ENCODE measurements at regions not wholly inside any gene's neighbourhood (a gene's known extent, or its start where the extent isn't known, plus 50 kb on each side); places are given as distances from the start of the nearest gene placed in this dataset.

DNA sequence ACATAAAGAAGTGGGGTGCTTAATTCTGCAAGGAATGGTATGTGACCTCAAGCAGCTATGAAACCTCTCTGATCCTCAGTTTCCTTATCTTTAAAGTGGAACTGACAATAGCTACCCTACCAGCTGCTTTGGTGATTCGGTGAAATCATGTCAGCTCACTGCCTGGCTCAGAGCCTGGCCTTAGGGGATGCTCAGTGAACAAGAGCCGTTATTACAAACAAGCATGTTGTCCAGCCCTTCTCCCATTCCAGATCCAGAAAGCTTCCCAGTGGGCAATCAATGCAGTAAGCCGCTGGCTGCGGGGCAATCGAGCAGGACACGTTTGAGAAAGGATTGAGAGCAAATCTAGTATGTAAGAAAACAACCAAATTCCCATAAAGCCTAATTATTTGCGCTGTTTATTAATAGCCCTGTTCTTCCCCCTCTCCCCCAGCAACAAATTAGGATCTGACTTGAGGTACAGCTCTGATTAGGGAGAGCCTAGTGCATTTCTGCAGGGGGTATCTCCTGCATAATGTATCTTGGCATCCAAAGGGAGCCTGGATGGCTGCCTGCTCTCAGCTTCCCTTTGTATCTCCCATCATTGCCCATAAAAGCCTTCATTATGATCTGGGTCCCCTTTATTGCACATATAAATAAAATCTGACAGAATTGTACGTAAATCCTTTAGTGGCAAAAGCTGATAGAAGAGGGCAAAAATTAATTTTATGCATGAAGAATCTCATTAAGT lies 371.4 kb downstream of the TMEM232 start:
- Histone ChIP-seq H4K91ac (replicated peaks; ENCODE audit: insufficient read length, low read length) (no peak overlapping the region), H3K27ac (ENCODE audit: low read depth, low read length) (no peak overlapping the region)
- no peak for FAIRE-seq
- TF ChIP-seq EZH2 (IDR thresholded peaks at IDR 0.05; ENCODE audit: low read depth, low read length, severe bottlenecking), result no peak
- no peak for TF ChIP-seq POLR2A (IDR thresholded peaks at IDR 0.05; ENCODE audit: control extremely low read depth in 1 of 2, low read depth in 2 of 2, low read length in 2 of 2)
- TF ChIP-seq, protein P1, sequence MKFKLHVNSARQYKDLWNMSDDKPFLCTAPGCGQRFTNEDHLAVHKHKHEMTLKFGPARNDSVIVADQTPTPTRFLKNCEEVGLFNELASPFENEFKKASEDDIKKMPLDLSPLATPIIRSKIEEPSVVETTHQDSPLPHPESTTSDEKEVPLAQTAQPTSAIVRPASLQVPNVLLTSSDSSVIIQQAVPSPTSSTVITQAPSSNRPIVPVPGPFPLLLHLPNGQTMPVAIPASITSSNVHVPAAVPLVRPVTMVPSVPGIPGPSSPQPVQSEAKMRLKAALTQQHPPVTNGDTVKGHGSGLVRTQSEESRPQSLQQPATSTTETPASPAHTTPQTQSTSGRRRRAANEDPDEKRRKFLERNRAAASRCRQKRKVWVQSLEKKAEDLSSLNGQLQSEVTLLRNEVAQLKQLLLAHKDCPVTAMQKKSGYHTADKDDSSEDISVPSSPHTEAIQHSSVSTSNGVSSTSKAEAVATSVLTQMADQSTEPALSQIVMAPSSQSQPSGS (IDR thresholded peaks at IDR 0.05; ENCODE audit: low read length), result no peak
- TF ChIP-seq SP4 (IDR thresholded peaks at IDR 0.05; ENCODE audit: low read length), result no peak
- no peak for TF ChIP-seq SIRT6 (IDR thresholded peaks at IDR 0.05; ENCODE audit: low read length)
- TF ChIP-seq, protein P2, sequence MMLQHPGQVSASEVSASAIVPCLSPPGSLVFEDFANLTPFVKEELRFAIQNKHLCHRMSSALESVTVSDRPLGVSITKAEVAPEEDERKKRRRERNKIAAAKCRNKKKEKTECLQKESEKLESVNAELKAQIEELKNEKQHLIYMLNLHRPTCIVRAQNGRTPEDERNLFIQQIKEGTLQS (IDR thresholded peaks at IDR 0.05; ENCODE audit: insufficient read depth, low read depth, low read length), result no peak
- no peak for TF ChIP-seq POLR2AphosphoS5 (IDR thresholded peaks at IDR 0.05; ENCODE audit: low read depth, low read length)
- TF ChIP-seq RFX5 (IDR thresholded peaks at IDR 0.05; ENCODE audit: borderline replicate concordance, low read depth, low read length), result no peak
- no peak for TF ChIP-seq POU5F1 (IDR thresholded peaks at IDR 0.05; ENCODE audit: low read depth, low read length)
- TF ChIP-seq RXRA (IDR thresholded peaks at IDR 0.05; ENCODE audit: insufficient read depth, low read depth, low read length), result no peak
- no peak for TF ChIP-seq TAF1 (IDR thresholded peaks at IDR 0.05; ENCODE audit: low read depth, low read length)
- no peak for TF ChIP-seq PHF8 (conservative IDR thresholded peaks at IDR 0.05; ENCODE audit: low read depth, low read length)

More for the DNA sequence above, 371.4 kb downstream of the TMEM232 start:
- Histone ChIP-seq H3K23me2 (ENCODE audit: low read depth, low read length) (no peaks in the 10 kb centered on the region), H2BK5ac (ENCODE audit: low read depth, low read length) (no peak overlapping the region), H2BK12ac (ENCODE audit: low read depth, low read length) (no peak overlapping the region), H3K79me2 (ENCODE audit: control insufficient read depth in 1 of 2, insufficient read depth in 2 of 2, low read length in 2 of 2) (no peaks in the 10 kb centered on the region), H3K14ac (ENCODE audit: insufficient read length) (no peak overlapping the region), H3K9me3 (ENCODE audit: insufficient read depth in 2 of 2, low read depth in 1 of 2, low read length in 1 of 2) (no peaks in the 10 kb centered on the region), H3K4me1 (replicated peaks in 1 of 4; ENCODE audit: control insufficient read depth in 3 of 4, insufficient read depth in 4 of 4, low read length in 3 of 4) (no peaks in the 10 kb centered on the region), H3K27me3 (replicated peaks in 1 of 4; ENCODE audit: control insufficient read depth in 3 of 4, extremely low read depth in 1 of 4, insufficient read depth in 3 of 4, low read length in 3 of 4) (no peaks in the 10 kb centered on the region), H2BK120ac (replicated peaks; ENCODE audit: low read depth, low read length) (no peak overlapping the region), H3K36me3 (ENCODE audit: control insufficient read depth in 2 of 4, insufficient read depth in 4 of 4, low read length in 3 of 4) (no peaks in the 10 kb centered on the region), H3K23ac (ENCODE audit: insufficient read length) (no peak overlapping the region), H3K79me1 (ENCODE audit: low read depth, low read length) (no peaks in the 10 kb centered on the region), H2BK15ac (ENCODE audit: low read length) (no peak overlapping the region), H3K4me3 (ENCODE audit: extremely low read depth in 1 of 4, insufficient read depth in 2 of 4, low read depth in 3 of 4, low read length in 4 of 4) (no peak overlapping the region), H2AK5ac (ENCODE audit: low read depth, low read length) (no peak overlapping the region), H4K8ac (ENCODE audit: extremely low read depth, insufficient read depth, low read length) (no peak overlapping the region), H4K20me1 (replicated peaks in 1 of 2; ENCODE audit: control insufficient read depth in 1 of 2, insufficient read depth in 2 of 2, low read length in 2 of 2) (no peaks in the 10 kb centered on the region), H3K9ac (replicated peaks in 1 of 4; ENCODE audit: extremely low read depth in 1 of 4, low read depth in 3 of 4, low read length in 3 of 4) (no peak overlapping the region), H2AFZ (ENCODE audit: low read length) (no peak overlapping the region), H4K5ac (ENCODE audit: insufficient read length, low read depth, low read length) (no peak overlapping the region), H3K56ac (replicated peaks; ENCODE audit: insufficient read length, low read depth, low read length) (no peak overlapping the region), H3K4me2 (ENCODE audit: insufficient read depth in 1 of 2, low read depth in 2 of 2, low read length in 2 of 2) (no peak overlapping the region), H3K18ac (ENCODE audit: extremely low read depth, low read length) (no peak overlapping the region), H3K4ac (replicated peaks; ENCODE audit: insufficient read length, low read depth, low read length) (no peak overlapping the region), H2BK20ac (ENCODE audit: low read length) (no peak overlapping the region)
- no peak for DNase-seq (ENCODE audit: low read depth in 1 of 2, low spot score in 2 of 2)
- ChIA-PET CTCF (ENCODE audit: partially characterized antibody) (interaction anchor here (0.6 to 1.9 kb wide), 4 partner anchors 13 to 574 kb away, joined by 3 to 9 read pairs (median 3); no protein-coding TSS in a partner anchor), POLR2A (ENCODE audit: partially characterized antibody) (no interaction called here)
- WGBS, 2 experiments (ENCODE audit: extremely low coverage in 1 of 2, insufficient coverage in 1 of 2, insufficient read length in 1 of 2, insufficient replicate concordance in 2 of 2, low coverage in 1 of 2, low lambda C conversion rate in 2 of 2, missing lambda C conversion rate in 1 of 2), result 87% methylated on average over 8 of the region's 8 CpGs; no CpG with 5 or more reads in 1 of the 2 experiments
